ENCODE measurements at regions not wholly inside any gene's neighbourhood (a gene's known extent, or its start where the extent isn't known, plus 50 kb on each side); places are given as distances from the start of the nearest gene placed in this dataset.

- no peaks in the 10 kb centered on the region for H3K27me3 ChIP-seq (replicated peaks; ENCODE audit: insufficient read depth, low read length)
- H3K9me2 ChIP-seq (replicated peaks; ENCODE audit: insufficient read depth, low read length), result no peaks in the 10 kb centered on the region
- no peak overlapping the region for H3K4me2 ChIP-seq (ENCODE audit: low read depth, low read length)
- no peak overlapping the region for H3K27ac ChIP-seq (ENCODE audit: low read length)
- H3K9ac ChIP-seq (ENCODE audit: low read length), result no peak overlapping the region
- H3K36me3 ChIP-seq (replicated peaks; ENCODE audit: insufficient read depth, low read length), result no peaks in the 10 kb centered on the region
- TF ChIP-seq CTCF (IDR thresholded peaks at IDR 0.05; ENCODE audit: low read length) (no peak), EZH2phosphoT487 (IDR thresholded peaks at IDR 0.05; ENCODE audit: low read length) (no peak), EZH2 (optimal IDR thresholded peaks at IDR 0.05; ENCODE audit: low read depth, low read length) (no peak)
- no peaks in the 10 kb centered on the region for H3K9me3 ChIP-seq (replicated peaks; ENCODE audit: insufficient read depth, low read length)
- H3K79me2 ChIP-seq (ENCODE audit: low read length), result no peaks in the 10 kb centered on the region
- no peaks in the 10 kb centered on the region for H3K4me1 ChIP-seq (ENCODE audit: low read length)
- no peak for DNase-seq
- H4K20me1 ChIP-seq (ENCODE audit: insufficient read depth, low read length), result no peaks in the 10 kb centered on the region
- H3K4me3 ChIP-seq (ENCODE audit: low read length), result no peak overlapping the region
- no peak overlapping the region for H2AFZ ChIP-seq (ENCODE audit: low read length)
- no peaks in the 10 kb centered on the region for H3F3A ChIP-seq (ENCODE audit: insufficient read depth, low read length)
Measured at GRCh38 chrX:13888284-13888683, 71.4 kb upstream of the GPM6B start.

GRCh38 chrX:13885591-13885990, 68.7 kb upstream of the GPM6B start:
- no peak overlapping the region for H3K27ac ChIP-seq (ENCODE audit: low read length)
- no peak overlapping the region for H2AFZ ChIP-seq (ENCODE audit: low read length)
- H4K20me1 ChIP-seq (ENCODE audit: insufficient read depth, low read length), result no peaks in the 10 kb centered on the region
- H3F3A ChIP-seq (ENCODE audit: insufficient read depth, low read length), result no peaks in the 10 kb centered on the region
- H3K4me3 ChIP-seq (ENCODE audit: low read length), result no peak overlapping the region
- no peak overlapping the region for H3K9ac ChIP-seq (ENCODE audit: low read length)
- no peaks in the 10 kb centered on the region for H3K9me2 ChIP-seq (replicated peaks; ENCODE audit: insufficient read depth, low read length)
- H3K9me3 ChIP-seq (replicated peaks; ENCODE audit: insufficient read depth, low read length), result no peaks in the 10 kb centered on the region
- H3K36me3 ChIP-seq (replicated peaks; ENCODE audit: insufficient read depth, low read length), result no peaks in the 10 kb centered on the region
- TF ChIP-seq CTCF (IDR thresholded peaks at IDR 0.05; ENCODE audit: low read length) (no peak), EZH2 (optimal IDR thresholded peaks at IDR 0.05; ENCODE audit: low read depth, low read length) (no peak), EZH2phosphoT487 (IDR thresholded peaks at IDR 0.05; ENCODE audit: low read length) (no peak)
- no peak overlapping the region for H3K4me2 ChIP-seq (ENCODE audit: low read depth, low read length)
- no peak for DNase-seq
- no peaks in the 10 kb centered on the region for H3K4me1 ChIP-seq (ENCODE audit: low read length)
- no peaks in the 10 kb centered on the region for H3K27me3 ChIP-seq (replicated peaks; ENCODE audit: insufficient read depth, low read length)
- no peaks in the 10 kb centered on the region for H3K79me2 ChIP-seq (ENCODE audit: low read length)

- Histone ChIP-seq H3K9me3 (replicated peaks; ENCODE audit: insufficient read depth, low read length) (no peaks in the 10 kb centered on the region), H3K4me2 (ENCODE audit: low read depth, low read length) (no peak overlapping the region), H3K9ac (ENCODE audit: low read length) (no peak overlapping the region), H3K27ac (ENCODE audit: low read length) (no peak overlapping the region), H3K36me3 (replicated peaks; ENCODE audit: insufficient read depth, low read length) (no peaks in the 10 kb centered on the region), H2AFZ (ENCODE audit: low read length) (no peak overlapping the region), H4K20me1 (ENCODE audit: insufficient read depth, low read length) (no peaks in the 10 kb centered on the region), H3K9me2 (replicated peaks; ENCODE audit: insufficient read depth, low read length) (no peaks in the 10 kb centered on the region), H3K79me2 (ENCODE audit: low read length) (no peaks in the 10 kb centered on the region), H3K4me3 (ENCODE audit: low read length) (no peak overlapping the region), H3K4me1 (ENCODE audit: low read length) (no peaks in the 10 kb centered on the region), H3K27me3 (replicated peaks; ENCODE audit: insufficient read depth, low read length) (no peaks in the 10 kb centered on the region), H3F3A (ENCODE audit: insufficient read depth, low read length) (no peaks in the 10 kb centered on the region)
- DNase-seq, result no peak
- TF ChIP-seq EZH2 (optimal IDR thresholded peaks at IDR 0.05; ENCODE audit: low read depth, low read length), result no peak
- no peak for TF ChIP-seq CTCF (IDR thresholded peaks at IDR 0.05; ENCODE audit: low read length)
- no peak for TF ChIP-seq EZH2phosphoT487 (IDR thresholded peaks at IDR 0.05; ENCODE audit: low read length)
Measured at GRCh38 chrX:13876652-13877051, 59.8 kb upstream of the GPM6B start.

All from MM.1S (cell line).